AG08396 (cell line): ENCODE measurements at regions not wholly inside any gene's neighbourhood (a gene's known extent, or its start where the extent isn't known, plus 50 kb on each side); places are given as distances from the start of the nearest gene placed in this dataset.
A peak's percentile ranks its signal among the peaks of the same experiment; 100 is the strongest.

Experiments
- DNase-seq: peaks from one replicate; pipeline ENCODE4 v3.0.0; 2012; ENCODE audit warnings: low spot score, mixed read lengths

DNA sequence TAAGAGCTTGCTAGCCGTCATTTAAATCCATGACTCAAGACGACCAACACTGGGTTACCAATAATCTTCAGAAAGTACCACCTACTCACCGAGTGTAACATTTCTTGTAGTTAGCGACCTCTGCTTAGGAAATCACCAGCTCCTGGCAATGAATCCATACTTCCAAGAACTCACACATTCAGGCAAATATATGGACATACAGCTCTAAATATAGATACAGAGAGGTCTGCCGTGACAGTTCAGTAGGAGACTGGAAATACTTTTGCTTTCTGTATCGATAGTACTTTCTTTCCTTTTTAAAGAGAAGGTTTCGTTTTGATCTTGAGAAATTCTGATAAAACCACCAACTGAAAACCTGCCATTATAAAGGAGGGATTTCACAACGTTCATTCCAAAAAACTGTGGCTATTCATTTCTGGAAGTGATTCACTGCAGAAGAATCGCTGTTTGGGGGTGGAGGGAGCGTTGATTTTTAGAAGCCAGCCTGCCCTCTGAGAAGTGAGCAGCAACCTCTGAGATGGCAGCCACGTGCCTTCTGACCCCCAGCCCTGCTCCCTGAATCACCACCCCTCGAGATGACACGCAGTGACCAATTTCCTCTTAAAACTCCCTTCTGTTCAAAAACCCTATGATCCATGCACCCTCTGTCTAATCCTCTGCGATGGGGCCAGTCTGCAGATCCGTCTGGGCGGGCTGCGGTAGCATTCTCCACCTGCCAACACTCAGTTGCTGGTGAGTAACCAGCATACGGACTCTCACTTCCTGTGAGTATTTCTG is 179.0 kb upstream of the KLF14 start:
- DNase-seq: peak; percentile 61

GRCh38 chr7:130913639-130914553 is 179.9 kb upstream of the KLF14 start:
- no peak for DNase-seq

- DNase-seq: no peak
These were observed 180.7 kb upstream of the KLF14 start for GRCh38 chr7:130914554-130915294.

DNA sequence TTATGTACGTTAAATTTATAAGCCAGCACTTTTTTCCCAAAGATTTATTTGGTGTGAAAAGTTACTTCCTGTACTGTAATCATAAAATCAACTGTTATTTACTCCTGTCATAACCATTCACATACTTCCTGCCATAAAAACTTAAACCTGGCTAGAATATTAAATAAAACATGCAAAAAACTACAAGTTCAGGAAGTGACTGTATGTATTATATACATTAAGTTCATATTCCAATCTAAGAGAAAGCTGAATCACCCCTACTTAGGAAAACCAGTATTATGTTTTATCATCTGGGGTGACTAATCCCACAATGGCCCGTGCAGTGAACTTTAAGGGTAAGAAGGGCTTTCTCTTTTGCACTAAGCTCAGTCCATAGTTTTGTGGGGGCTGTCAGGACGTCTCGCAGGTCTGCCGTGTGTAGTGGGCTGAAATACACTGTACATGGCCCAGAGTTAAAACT is 183.7 kb upstream of the KLF14 start:
- DNase-seq: no peak

- no peak for DNase-seq
These were observed 184.4 kb upstream of the KLF14 start for GRCh38 chr7:130918129-130919052.

- no peak for DNase-seq
These were observed 185.5 kb upstream of the KLF14 start for GRCh38 chr7:130919316-130920103.

- no peak for DNase-seq
These were observed 186.1 kb upstream of the KLF14 start for GRCh38 chr7:130920122-130920521.

- DNase-seq: no peak
These were observed 187.6 kb upstream of the KLF14 start for GRCh38 chr7:130921391-130922180.

DNA sequence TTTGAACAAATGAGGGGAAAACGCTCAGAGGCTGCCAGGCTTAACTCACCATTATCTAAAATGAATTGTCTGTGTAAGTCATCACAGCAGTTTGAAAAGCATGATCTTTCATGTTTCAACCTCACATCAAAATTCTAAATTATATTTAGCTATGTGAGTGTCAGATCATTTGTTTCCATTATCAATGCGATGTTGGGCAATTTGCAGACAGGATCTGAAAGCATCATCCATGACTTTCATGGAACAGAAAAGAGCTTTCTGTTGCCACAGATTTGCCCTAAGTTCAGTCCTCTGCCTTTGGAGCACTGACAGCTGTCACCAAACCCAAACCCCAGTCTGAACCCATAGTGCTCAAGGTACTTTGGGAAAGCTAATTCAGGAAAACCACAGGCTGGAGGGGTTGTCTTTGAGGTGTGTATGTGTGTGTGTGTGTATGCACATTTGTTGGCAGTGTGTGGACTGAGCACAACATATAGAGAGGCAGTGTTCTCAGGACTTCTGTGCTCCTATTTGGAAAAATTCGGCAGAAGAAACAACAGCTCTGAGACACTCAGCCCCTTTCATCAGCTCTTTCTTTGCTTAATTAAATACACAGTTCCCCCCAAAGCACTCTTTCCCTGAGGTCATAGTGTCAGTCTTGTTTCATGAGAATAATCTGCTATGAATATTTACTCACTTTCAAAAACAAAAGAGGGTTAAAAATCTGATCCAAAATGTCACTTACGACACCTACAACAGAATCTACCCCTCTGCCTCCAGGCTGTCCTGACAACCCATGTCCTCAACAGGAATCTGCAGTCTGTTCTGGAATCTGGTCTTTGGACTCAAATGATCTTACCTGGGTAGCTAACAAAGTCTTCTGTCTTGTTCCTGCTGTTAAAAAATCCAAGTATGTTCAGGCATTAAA is 188.5 kb upstream of the KLF14 start:
- no peak for DNase-seq

DNA sequence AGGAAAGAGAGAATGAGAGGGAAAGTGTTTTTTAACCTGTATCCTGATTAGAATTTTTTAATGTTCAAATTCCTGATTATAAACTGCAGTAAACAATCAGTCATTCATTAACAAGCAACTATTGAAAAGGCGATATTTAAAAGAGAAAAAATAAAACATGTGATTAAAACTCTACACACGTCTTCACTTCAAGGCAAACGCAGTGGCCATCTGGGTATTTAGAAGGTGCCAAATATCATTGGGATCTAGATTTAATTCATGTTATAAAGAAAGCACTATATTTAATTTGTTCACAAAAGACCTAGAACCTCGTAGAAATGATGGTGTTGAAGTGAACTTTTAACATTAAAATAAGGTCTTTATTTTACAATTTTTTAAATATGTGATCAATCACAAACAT is 189.4 kb upstream of the KLF14 start:
- DNase-seq: no peak

- DNase-seq: no peak
These were observed 189.9 kb upstream of the KLF14 start for GRCh38 chr7:130923930-130924329.

DNA sequence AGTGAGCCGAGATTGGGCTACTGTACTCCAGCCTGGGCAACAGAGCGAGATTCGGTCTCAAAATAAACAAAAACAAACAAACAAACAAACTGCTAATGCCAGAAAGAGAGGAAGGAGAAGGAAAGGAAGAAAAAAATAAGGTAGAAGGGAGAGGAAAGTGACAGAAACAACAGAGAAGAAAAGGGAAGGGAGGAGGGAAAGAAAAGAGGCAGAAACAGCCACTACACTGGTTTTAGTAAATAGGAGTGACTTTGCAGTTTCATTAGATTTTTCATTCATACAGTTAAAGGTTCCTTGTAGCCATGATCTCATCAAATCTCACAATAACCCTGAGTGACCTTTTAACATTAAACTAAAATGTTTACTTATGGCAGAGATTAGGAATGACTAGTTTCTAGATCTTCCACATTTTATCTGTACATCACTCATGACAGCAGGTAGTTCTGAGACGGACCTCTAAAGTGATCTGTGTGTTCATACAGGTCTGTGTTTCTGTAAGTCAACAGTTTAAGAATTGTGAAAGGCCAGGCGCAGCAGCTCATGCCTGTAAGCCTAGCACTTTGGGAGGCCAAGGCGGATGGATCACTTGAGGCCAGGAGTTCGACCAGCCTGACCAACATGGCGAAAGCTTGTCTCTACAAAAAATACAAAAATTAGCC is 191.3 kb upstream of the KLF14 start:
- DNase-seq: no peak

GRCh38 chr7:130926001-130926691 is 192.1 kb upstream of the KLF14 start:
- DNase-seq: no peak

DNA sequence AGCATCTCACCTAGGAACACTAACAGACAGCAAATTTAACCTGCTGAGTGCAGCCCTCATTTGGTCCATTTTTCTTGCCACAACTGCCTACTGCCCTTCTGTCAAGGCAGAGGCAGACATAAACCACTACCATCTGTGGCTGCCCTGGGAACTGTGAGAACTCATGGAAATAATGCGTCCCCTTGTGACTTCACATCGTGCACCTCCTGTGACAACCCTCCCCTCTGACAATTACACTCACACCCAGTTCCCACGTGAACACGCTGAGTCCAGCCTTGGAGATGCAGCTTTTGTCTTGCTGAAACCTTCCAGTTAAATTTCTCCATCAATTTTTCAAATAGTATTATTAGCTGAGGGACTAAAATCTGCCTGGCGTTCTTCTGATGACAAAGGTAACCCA is 193.1 kb upstream of the KLF14 start:
- DNase-seq: no peak

DNA sequence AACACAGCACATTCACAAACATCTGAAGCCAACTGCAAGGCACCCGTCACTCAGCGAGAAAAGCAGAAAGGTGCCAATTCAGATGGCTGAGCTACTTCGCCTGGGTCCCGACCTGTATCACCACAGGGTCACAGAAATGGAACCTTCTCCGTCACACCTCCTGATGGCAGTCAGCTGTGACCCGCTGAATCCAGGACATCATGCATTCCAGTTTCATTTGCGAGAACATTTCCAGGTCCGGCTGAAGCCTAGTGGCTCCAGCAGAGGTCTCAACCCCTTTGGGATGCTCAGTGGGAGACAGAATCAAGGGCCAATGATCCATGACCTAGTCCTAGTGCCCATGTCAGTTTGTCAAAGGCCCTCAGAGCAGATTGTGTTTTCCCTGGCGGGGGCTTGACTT is 193.6 kb upstream of the KLF14 start:
- no peak for DNase-seq

- DNase-seq: no peak
These were observed 196.1 kb upstream of the KLF14 start for GRCh38 chr7:130929896-130930659.

- DNase-seq: no peak
These were observed 196.7 kb upstream of the KLF14 start for GRCh38 chr7:130930681-130931080.
